Fibroblast of villous mesenchyme (primary cell): ENCODE measurements at regions not wholly inside any gene's neighbourhood (a gene's known extent, or its start where the extent isn't known, plus 50 kb on each side); places are given as distances from the start of the nearest gene placed in this dataset.

Source experiments
- DNase-seq: peaks from one replicate; pipeline ENCODE4 v3.0.0-alpha.2; 2010; ENCODE audit warnings: low read depth
- H3K4me3 ChIP-seq: 2 replicates; pipeline ENCODE4 v1.5.1; 2011; ENCODE audit warnings: low read depth, mild to moderate bottlenecking, low read length
- TF ChIP-seq, protein P1 (sequence below): IDR thresholded peaks from 2 replicates; pipeline ENCODE4 v1.5.1; 2012; ENCODE audit warnings: low read depth, mild to moderate bottlenecking, low read length; ENCODE audit not compliant: insufficient read depth

DNA sequence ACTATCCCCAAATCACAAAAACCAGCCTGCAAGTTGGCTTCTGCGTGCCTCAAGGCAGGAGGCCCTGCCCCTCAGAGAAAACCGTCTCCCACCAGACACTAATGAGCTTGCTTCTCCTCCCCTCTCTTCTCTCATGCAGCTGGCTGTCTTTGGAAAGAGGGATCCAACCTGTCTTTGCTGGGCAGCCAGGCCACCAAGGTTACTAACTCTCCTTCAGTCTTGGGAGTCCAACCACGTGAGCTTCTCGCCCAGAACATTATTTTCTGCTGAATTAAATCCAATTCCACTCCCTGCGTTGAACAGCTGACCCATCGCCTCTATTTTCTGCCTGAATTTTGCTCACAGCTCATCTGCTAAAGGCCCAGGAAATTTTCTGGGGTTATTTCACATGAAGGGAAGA lies 291.3 kb upstream of the NCKAP5 start:
- no peak for DNase-seq
- H3K4me3 ChIP-seq, result no peak overlapping the region
- TF ChIP-seq, protein P1, sequence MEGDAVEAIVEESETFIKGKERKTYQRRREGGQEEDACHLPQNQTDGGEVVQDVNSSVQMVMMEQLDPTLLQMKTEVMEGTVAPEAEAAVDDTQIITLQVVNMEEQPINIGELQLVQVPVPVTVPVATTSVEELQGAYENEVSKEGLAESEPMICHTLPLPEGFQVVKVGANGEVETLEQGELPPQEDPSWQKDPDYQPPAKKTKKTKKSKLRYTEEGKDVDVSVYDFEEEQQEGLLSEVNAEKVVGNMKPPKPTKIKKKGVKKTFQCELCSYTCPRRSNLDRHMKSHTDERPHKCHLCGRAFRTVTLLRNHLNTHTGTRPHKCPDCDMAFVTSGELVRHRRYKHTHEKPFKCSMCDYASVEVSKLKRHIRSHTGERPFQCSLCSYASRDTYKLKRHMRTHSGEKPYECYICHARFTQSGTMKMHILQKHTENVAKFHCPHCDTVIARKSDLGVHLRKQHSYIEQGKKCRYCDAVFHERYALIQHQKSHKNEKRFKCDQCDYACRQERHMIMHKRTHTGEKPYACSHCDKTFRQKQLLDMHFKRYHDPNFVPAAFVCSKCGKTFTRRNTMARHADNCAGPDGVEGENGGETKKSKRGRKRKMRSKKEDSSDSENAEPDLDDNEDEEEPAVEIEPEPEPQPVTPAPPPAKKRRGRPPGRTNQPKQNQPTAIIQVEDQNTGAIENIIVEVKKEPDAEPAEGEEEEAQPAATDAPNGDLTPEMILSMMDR, result no peak

DNA sequence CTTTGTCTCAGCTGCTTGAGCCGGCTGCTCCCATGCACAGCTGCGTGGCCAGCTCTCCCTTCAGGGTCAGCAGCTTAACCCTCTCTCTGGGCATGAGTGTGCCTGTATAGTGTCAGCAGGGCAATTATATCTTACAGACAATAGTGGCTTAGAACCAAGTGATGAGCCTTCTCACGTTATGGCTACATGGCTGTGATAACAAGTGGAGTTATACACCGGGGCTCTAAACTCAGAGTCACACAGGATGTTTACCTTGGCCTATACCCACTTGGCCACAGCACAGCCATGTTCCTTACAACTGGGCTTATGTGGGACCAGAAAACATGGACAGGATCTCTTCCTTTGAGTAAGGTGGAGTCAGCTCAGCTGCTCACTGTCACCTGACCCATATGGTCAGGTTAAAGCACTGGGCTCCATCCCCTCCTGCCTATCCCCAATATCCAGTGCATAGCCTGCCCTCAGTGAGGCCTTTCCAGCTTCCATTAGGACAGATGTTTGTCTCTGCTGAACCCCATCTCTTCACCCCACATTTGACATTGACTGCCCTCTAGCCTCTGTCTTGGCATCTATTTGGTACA lies 294.2 kb upstream of the NCKAP5 start:
- no peak overlapping the region for H3K4me3 ChIP-seq
- TF ChIP-seq, protein P1, result no peak
- DNase-seq, result no peak

- no peak overlapping the region for H3K4me3 ChIP-seq
- no peak for DNase-seq
- TF ChIP-seq, protein P1, result no peak
Measured at GRCh38 chr2:133863106-133863800, 295.0 kb upstream of the NCKAP5 start.

DNA sequence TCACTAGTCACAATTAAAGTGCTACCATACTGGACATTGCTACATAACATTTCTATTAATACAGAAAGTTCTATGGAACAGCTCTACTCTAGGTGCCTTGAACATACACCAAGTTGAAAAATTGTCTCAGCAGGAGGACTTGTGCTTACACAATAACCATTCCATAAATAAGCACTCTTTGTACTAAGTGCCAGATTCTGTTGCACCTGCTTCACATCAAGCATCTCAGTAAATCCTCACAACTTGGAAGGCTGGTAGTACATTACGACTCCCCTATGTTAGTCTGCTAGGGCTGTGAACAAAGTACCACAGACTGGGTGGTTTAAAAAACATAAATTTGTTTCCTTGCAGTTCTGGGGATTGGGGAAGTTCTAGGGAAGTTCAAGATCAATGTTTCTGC lies 296.9 kb upstream of the NCKAP5 start:
- DNase-seq, result no peak
- no peak overlapping the region for H3K4me3 ChIP-seq
- TF ChIP-seq, protein P1, result no peak

DNA sequence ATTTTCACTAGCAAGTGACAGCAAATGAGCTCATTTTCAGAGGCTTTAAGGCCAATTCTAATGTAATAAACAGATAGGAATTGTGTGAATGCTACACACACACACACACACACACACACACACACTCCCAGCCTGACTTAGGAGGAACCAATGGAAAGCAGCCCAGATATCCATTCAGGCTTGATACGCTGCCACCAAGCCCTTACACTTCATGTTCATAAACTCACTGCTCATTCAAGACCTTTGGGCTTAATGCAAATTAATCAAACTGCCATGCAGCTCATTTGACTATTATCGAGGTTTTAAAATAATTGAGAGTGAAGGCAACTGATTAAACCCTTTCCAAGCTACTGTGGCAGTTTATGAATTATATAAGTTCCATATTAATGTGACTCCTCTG lies 298.9 kb upstream of the NCKAP5 start:
- no peak for DNase-seq
- TF ChIP-seq, protein P1, result no peak
- no peak overlapping the region for H3K4me3 ChIP-seq

GRCh38 chr2:133871545-133872209 lies 303.4 kb upstream of the NCKAP5 start:
- DNase-seq, result no peak
- no peak overlapping the region for H3K4me3 ChIP-seq
- TF ChIP-seq, protein P1, result no peak

DNA sequence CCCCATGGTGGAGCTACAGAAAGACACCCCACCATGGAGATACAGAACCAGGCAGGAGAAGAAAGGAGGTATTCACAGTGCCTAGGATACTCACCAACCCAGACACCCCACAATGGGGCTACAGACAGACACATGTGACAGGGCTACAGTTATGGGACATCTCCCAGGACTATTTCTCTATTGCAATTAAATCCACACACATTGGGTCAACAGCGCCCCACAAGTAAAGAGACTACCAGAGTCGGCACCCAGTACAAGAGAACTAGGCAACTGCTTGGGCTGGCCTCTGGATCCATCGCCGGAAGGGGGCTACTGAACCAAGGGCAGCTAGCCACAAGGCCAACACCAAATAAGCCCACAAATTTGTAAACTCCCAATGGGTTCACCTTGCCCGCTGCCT lies 310.1 kb upstream of the NCKAP5 start:
- TF ChIP-seq, protein P1, result no peak
- DNase-seq, result no peak
- H3K4me3 ChIP-seq, result no peak overlapping the region
